ENCODE measurements at regions not wholly inside any gene's neighbourhood (a gene's known extent, or its start where the extent isn't known, plus 50 kb on each side); places are given as distances from the start of the nearest gene placed in this dataset.

DNA sequence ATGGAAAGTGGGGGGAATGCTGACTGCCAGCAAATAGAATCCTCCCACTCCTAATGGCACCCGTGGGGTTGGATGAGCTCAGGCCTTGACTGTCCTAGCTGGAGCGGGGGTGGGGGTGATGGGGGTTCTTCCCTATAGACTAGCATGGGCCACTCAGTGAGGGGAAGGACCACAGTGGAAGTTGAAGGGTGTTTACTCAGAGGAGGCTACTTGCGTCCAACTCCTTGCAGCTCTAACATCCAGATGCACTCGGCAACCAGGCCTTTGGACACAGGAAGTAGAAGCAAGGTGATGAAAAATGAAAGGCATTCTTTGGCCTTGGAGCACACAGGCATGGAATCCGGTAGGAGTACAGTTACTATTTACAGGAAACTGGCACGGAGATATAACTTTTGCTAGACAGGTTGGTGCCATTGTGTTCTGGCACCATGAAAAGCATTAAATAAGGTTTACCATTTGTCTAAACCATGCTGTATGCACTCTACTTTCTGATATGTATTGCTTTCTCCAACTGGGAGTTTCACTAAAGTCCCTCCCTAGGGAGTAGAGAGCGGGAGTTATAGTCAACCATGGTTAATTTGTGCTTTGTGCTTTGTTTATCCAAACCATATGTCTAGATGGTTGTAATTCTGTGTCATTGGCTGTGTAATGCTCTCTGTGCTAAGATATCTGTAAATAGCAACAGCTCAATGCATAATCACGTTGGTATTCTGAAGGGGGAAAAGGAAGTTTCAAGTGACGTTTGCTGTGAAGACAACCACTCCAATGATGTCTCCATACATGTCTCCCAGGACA lies 125.3 kb downstream of the TSHZ3 start:
- DNase-seq (no peak), ATAC-seq (no peak)
- Mint-ChIP-seq H3K36me3 (ENCODE audit: insufficient read depth) (no peaks in the 10 kb centered on the region), H3K9me3 (peaks cover 12% of the 10 kb centered on the region), H3K27me3 (ENCODE audit: low read depth) (no peaks in the 10 kb centered on the region), H3K4me3 (no peak overlapping the region), H3K4me1 (ENCODE audit: low read depth) (peaks cover 15% of the 10 kb centered on the region)

DNA sequence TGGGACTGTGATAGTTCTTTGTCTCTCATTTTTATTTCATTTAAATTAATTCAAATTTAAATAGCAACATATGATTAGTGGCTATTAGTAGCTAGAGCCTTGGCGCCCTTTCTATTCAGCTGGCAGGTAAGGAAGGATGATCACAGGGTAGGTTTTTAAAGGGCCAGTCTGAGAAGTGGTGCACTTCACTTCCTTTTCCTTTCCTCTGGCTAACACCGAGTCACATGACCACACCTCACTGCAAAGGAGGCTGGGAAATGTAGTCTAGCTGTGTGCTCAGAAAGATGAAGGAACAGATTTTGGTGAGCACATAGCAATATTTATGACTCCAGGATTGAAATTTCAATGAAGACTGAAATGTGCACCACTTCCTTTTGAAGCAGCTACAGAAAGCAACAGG lies 128.7 kb downstream of the TSHZ3 start:
- Mint-ChIP-seq H3K9me3 (peaks cover 5% of the 10 kb centered on the region), H3K36me3 (ENCODE audit: insufficient read depth) (no peaks in the 10 kb centered on the region), H3K4me3 (no peak overlapping the region), H3K4me1 (ENCODE audit: low read depth) (peaks cover 15% of the 10 kb centered on the region), H3K27me3 (ENCODE audit: low read depth) (no peaks in the 10 kb centered on the region)
- peak; percentile 83 to 88 for ATAC-seq
- no peak for DNase-seq

DNA sequence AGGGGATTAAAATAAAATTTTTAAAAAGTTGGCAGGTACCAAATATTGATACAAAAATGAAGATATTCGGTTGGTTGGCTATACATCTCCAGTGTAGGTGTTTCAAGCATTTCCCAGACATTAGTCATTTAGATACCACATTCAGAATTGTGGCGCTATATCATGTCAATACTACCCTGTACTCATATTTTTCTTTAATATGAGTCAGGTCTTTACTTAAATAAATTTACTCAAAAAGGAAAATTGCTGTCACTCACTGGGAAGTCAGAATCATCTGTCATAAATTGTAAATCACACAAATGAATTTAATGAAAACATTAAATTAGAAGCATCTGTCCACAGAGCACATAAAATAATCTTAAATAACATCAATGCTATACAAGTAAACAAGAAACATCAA lies 134.2 kb downstream of the TSHZ3 start:
- peak; percentile 46 to 67 for ATAC-seq
- Mint-ChIP-seq H3K9me3 (peaks cover 2% of the 10 kb centered on the region), H3K4me3 (peak overlapping the region; percentile 35), H3K36me3 (ENCODE audit: insufficient read depth) (no peaks in the 10 kb centered on the region), H3K27me3 (ENCODE audit: low read depth) (no peaks in the 10 kb centered on the region), H3K4me1 (ENCODE audit: low read depth) (peaks cover 26% of the 10 kb centered on the region)
- no peak for DNase-seq

DNA sequence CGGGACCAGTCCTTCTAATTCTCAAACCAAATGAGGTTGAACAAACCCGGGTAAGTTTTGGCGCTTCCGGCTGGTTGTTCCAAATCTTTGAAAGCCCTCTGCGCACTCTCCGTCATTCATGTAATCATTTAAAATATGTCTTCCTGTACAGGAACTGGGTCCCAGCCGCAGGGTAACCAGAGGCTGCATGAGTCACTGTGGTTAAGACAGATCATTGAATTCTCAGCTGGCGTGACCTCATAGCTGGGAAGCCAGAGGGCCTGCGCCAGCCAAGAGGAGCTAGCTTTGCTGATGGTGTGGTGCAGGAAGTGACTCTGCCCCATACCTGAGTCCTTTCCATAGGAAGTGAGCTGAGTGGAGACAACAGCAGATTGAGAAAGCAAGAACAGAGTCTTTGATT lies 135.2 kb downstream of the TSHZ3 start:
- peak; percentile 79 for DNase-seq
- ATAC-seq: peak; percentile 96 to 98
- no peaks in the 10 kb centered on the region for H3K9me3 Mint-ChIP-seq
- H3K36me3 Mint-ChIP-seq (ENCODE audit: insufficient read depth): no peaks in the 10 kb centered on the region
- H3K4me3 Mint-ChIP-seq: peak overlapping the region; percentile 71
- H3K27me3 Mint-ChIP-seq (ENCODE audit: low read depth): no peaks in the 10 kb centered on the region
- H3K4me1 Mint-ChIP-seq (ENCODE audit: low read depth): peaks cover 24% of the 10 kb centered on the region

DNA sequence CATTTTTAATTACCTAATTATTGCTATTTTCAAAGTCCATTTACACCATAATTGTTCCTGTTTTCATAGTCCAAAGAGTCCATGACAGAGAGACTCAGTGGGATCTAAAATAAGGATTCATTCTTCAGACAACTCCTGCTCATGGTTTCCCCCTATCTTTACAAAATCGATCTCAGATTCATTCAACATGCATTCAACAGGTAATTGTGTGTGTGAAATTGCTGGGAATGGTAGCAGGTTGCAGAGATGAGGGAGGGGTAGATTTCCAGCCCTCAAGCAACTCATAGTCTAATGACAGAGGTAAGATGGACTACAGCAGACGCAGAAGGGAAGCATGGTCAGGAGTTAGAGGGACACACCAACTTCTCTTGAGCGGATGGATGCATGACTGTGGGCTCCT lies 138.1 kb downstream of the TSHZ3 start:
- H3K9me3 Mint-ChIP-seq: no peaks in the 10 kb centered on the region
- no peaks in the 10 kb centered on the region for H3K27me3 Mint-ChIP-seq (ENCODE audit: low read depth)
- no peak overlapping the region for H3K4me3 Mint-ChIP-seq
- H3K36me3 Mint-ChIP-seq (ENCODE audit: insufficient read depth): no peaks in the 10 kb centered on the region
- ATAC-seq (no peak), DNase-seq (no peak)
- H3K4me1 Mint-ChIP-seq (ENCODE audit: low read depth): peaks cover 24% of the 10 kb centered on the region

DNA sequence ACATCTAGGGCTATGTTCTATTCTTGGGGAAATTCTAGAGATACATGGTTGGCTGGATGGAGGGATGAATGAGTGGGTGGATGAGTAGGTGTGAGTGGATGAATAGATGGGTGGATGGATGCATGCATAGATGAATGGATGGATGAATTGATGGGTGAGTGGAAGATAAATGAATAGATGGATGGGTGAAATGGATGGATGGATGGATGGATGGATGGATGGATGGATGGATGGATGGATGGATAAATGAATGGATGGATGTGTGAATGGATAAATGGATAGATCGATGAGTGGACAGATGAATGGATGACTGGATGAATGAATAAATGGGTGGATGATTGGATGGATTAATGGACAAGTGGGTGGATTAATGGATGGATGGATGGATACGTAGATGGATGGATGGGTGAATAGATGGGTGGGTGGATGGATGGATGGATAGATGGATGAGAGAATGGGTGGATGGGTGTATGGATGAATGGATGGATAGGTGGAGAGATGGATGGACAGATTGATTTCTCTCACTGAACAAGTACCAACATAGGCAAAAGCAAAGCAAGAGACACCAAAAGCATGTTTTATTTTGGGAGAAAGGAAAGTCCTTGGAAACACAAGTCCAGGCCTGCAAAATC lies 143.2 kb downstream of the TSHZ3 start:
- Mint-ChIP-seq H3K9me3 (no peaks in the 10 kb centered on the region), H3K27me3 (ENCODE audit: low read depth) (peaks cover 17% of the 10 kb centered on the region), H3K4me1 (ENCODE audit: low read depth) (no peaks in the 10 kb centered on the region), H3K36me3 (ENCODE audit: insufficient read depth) (no peaks in the 10 kb centered on the region), H3K4me3 (no peak overlapping the region)
- ATAC-seq (no peak), DNase-seq (no peak)

DNA sequence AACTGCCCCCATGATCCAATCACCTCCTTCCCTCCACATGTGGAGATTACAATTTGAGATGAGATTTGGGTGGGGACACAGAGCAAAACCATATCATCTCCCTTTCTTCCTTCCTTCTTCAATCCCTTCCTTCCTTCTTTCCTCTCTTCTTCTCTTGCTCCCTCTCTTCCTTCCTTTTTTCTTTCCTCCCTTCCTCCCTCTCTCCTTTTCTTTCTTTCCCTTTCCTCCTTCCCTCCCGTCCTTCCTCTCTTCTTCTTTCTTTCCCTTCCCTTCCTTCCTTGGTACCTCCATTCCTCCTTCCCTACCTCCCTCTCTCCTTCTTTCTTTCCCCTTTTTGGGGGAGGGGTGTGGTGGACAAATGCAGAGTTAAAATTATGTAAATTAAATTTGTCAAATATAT lies 145.1 kb downstream of the TSHZ3 start:
- no peaks in the 10 kb centered on the region for H3K4me1 Mint-ChIP-seq (ENCODE audit: low read depth)
- no peak for DNase-seq
- no peaks in the 10 kb centered on the region for H3K36me3 Mint-ChIP-seq (ENCODE audit: insufficient read depth)
- no peak for ATAC-seq
- no peaks in the 10 kb centered on the region for H3K9me3 Mint-ChIP-seq
- H3K27me3 Mint-ChIP-seq (ENCODE audit: low read depth): peaks cover 17% of the 10 kb centered on the region
- no peak overlapping the region for H3K4me3 Mint-ChIP-seq

DNA sequence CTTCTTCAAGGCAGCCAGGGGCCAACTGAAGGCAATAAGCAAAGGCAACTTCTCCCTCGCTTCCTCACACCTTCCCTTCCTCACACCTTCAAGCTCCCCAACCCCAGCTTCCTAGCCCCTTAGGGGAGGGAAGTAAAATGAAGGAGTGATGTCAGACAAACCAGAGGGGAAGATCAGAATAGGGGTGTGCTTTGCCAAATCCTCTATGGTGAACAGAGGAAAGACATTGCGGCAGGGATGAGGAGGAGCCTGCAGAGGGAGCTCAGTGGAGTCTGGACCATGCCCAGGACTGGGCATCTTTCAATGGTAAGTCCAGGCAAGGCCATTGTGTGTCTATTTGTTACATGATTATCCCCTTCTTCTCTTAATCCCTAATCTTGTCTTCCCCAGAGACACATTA lies 164.0 kb downstream of the TSHZ3 start:
- Mint-ChIP-seq H3K4me3 (no peak overlapping the region), H3K27me3 (ENCODE audit: low read depth) (peaks cover 3% of the 10 kb centered on the region), H3K36me3 (ENCODE audit: insufficient read depth) (peaks cover 3% of the 10 kb centered on the region), H3K9me3 (peaks cover 6% of the 10 kb centered on the region), H3K4me1 (ENCODE audit: low read depth) (no peaks in the 10 kb centered on the region)
- DNase-seq (no peak), ATAC-seq (no peak)

DNA sequence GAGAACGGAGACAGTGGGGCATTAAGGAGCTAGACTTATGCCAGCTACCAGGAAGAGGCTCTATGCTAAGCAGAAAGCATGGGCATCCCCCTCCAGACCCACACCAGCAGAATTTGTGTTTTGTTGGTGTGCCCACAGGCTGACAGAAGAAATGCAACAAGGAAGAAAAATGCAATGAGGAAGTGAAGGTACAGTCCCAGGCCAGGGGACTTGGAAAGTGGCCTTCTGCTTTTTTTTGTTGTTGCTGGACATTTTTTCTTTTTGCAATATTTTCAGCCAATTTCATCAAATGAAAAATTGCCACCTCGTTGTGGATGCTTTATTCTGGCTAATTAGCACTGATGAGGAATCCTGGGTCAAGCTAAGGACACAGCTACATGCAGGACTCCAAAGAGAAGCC lies 167.7 kb downstream of the TSHZ3 start:
- peaks cover 2% of the 10 kb centered on the region for H3K27me3 Mint-ChIP-seq (ENCODE audit: low read depth)
- H3K4me1 Mint-ChIP-seq (ENCODE audit: low read depth): no peaks in the 10 kb centered on the region
- H3K9me3 Mint-ChIP-seq: no peaks in the 10 kb centered on the region
- no peak for DNase-seq
- H3K36me3 Mint-ChIP-seq (ENCODE audit: insufficient read depth): no peaks in the 10 kb centered on the region
- no peak for ATAC-seq
- H3K4me3 Mint-ChIP-seq: no peak overlapping the region

DNA sequence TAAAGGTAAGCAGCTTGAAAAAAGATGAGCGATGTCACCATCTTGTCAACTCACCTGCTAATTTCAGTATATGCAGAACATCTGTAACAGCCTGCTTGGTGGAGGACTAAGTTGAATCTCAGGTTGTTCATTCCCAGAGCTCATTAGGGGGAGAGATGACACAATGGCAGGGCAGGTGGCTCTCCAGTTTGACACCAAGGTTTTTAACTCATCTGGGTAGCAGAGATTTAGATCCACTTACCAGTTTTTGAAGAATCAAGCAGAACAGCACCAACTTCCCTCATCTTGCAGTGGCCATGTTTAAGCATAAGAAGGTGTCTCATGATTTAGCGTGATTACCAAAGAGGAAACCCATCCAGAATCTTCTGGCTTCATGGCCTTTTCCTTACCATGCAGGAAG lies 168.3 kb downstream of the TSHZ3 start:
- no peaks in the 10 kb centered on the region for H3K9me3 Mint-ChIP-seq
- ATAC-seq: no peak
- H3K27me3 Mint-ChIP-seq (ENCODE audit: low read depth): peaks cover 7% of the 10 kb centered on the region
- H3K4me3 Mint-ChIP-seq: no peak overlapping the region
- no peaks in the 10 kb centered on the region for H3K36me3 Mint-ChIP-seq (ENCODE audit: insufficient read depth)
- no peaks in the 10 kb centered on the region for H3K4me1 Mint-ChIP-seq (ENCODE audit: low read depth)
- no peak for DNase-seq

DNA sequence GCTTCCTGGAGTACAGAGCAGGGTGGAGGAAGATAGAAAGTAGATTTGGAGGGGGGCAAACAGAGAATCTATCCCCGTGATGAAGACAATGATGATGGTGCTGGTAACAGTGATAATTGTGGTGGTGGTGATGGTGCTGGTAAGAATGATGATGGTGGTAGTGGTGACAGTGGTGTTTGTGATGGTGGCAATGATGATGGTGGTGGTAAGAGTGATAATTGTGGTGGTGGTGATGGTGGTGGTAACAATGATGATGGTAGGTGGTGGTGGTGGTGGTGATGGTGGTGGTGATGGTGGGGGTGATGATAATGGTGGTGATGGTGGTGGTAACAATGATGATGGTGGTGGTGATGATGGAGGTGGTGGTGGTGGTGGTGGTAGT lies 169.8 kb downstream of the TSHZ3 start:
- H3K9me3 Mint-ChIP-seq: no peaks in the 10 kb centered on the region
- no peak for DNase-seq

DNA sequence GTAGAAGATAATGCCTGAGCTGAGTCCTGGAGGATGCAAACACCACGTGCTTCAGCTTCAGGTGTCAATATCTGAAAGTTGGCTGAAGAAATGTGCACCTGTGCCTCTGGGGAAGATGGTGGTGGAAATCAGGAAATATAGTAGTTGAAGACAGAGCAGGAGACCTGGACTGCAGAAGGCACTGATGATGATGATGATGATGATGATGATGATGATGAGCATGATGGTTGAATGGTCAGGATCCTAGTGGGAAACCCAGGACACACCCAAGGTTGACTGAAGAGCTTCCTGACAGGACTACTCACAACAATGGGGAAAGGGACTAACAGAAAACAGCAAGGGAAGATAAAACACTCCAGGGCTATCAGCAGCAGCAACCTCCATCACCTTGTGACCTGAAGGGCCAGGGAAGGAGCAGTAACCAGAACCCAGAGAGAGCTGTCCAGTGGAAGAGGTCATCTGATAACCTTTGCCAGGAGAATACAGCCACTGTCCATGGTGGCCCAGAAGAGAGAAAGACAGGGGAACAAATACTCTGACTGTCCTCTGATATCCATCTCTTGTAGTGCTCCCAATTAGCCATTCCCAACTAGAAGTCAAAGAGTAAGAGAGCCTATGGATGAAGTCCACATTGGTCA lies 170.3 kb downstream of the TSHZ3 start:
- Mint-ChIP-seq H3K9me3 (no peaks in the 10 kb centered on the region), H3K36me3 (ENCODE audit: insufficient read depth) (no peaks in the 10 kb centered on the region), H3K27me3 (ENCODE audit: low read depth) (peaks cover 7% of the 10 kb centered on the region), H3K4me1 (ENCODE audit: low read depth) (no peaks in the 10 kb centered on the region), H3K4me3 (no peak overlapping the region)
- ATAC-seq (no peak), DNase-seq (no peak)

More for the DNA sequence above, 169.8 kb downstream of the TSHZ3 start:
- ATAC-seq: no peak
- no peak overlapping the region for H3K4me3 Mint-ChIP-seq
- H3K4me1 Mint-ChIP-seq (ENCODE audit: low read depth): no peaks in the 10 kb centered on the region
- peaks cover 7% of the 10 kb centered on the region for H3K27me3 Mint-ChIP-seq (ENCODE audit: low read depth)
- no peaks in the 10 kb centered on the region for H3K36me3 Mint-ChIP-seq (ENCODE audit: insufficient read depth)

DNA sequence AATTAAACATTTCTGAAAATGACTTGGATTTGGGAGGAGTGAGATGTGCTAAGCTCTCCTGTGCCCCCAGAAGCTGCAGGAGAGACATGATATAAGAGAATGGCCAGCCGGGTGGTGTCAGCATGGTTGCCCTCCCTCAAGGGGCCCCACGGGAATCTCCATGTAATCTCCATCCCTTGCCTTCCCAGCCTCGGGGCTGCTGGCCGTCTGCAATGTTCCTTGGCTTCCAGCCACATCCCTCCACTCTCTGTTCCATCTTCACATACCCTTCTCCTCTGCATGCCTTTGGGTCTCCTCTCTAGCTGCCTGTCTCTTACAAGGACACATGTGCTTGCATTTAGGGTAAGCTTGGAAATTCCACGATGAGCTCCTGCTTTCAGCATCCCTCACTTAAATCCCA lies 172.0 kb downstream of the TSHZ3 start:
- no peaks in the 10 kb centered on the region for H3K9me3 Mint-ChIP-seq
- no peaks in the 10 kb centered on the region for H3K4me1 Mint-ChIP-seq (ENCODE audit: low read depth)
- peaks cover 9% of the 10 kb centered on the region for H3K27me3 Mint-ChIP-seq (ENCODE audit: low read depth)
- ATAC-seq (no peak), DNase-seq (no peak)
- no peak overlapping the region for H3K4me3 Mint-ChIP-seq
- no peaks in the 10 kb centered on the region for H3K36me3 Mint-ChIP-seq (ENCODE audit: insufficient read depth)

DNA sequence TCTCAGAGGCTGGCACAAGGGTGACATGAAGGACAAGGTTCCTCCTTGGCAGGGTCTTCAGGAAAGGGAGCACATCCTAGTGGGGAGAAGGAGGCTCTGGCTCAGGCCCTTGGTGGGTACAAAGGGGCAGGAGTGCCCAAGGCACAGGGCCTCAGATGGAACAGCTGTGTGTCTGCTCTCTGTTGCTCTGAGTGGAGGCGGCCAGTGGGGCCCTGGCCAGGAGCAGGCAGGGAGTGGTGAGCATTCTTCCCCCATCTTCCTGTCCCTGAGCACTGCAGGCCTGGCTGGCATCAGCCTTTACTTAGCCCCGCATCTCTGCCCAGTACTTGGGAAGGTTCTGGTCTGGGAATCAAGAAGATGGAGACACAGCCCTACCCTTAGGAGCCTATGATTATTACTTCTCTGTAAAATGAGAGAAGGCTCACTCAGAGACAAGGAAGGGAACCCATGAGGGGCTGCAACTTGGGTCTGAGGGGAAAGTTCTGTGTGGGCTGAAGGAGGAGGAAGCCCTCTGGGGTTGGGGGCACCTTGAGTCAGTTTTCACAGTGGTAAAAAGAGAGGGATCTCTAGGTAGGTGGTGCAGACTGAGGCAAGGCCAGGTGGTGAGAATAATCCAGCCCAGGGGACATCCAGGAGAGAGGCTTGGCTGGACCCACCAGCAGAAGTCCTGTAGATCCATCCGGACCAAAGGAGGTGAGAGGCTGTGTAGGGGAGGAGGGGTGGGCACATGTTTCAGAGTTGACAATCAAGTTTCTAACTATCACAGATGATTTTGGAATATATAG lies 173.5 kb downstream of the TSHZ3 start:
- no peak for ATAC-seq
- peaks cover 9% of the 10 kb centered on the region for H3K27me3 Mint-ChIP-seq (ENCODE audit: low read depth)

More for the DNA sequence above, 173.5 kb downstream of the TSHZ3 start:
- Mint-ChIP-seq H3K9me3 (no peaks in the 10 kb centered on the region), H3K4me3 (no peak overlapping the region), H3K36me3 (ENCODE audit: insufficient read depth) (no peaks in the 10 kb centered on the region), H3K4me1 (ENCODE audit: low read depth) (no peaks in the 10 kb centered on the region)
- DNase-seq: no peak

All from activated T-cell treated with anti-CD3 and anti-CD28 coated beads, Interleukin-2, amount 50 U/mL, for 4 hours (primary cell).